KMS-11 (cell line): ENCODE measurements at regions not wholly inside any gene's neighbourhood (a gene's known extent, or its start where the extent isn't known, plus 50 kb on each side); places are given as distances from the start of the nearest gene placed in this dataset.

Experiments used
- H2AFZ ChIP-seq: fragments of 200-600 bp; sonication (generic); 2 replicates; pipeline ENCODE4 v1.6.1; 2016; ENCODE audit warnings: antibody characterized with exemption, mixed run types, low read depth
- H3K27ac ChIP-seq: fragments of 200-600 bp; sonication (generic); 2 replicates; pipeline ENCODE4 v1.6.1; 2016; ENCODE audit warnings: mild to moderate bottlenecking, mixed run types
- H3K27me3 ChIP-seq: fragments of 200-600 bp; sonication (generic); 2 replicates; pipeline ENCODE4 v1.6.1; 2017; ENCODE audit warnings: mild to moderate bottlenecking, low read depth, mixed run types, moderate library complexity; ENCODE audit not compliant: insufficient read depth
- H3K36me3 ChIP-seq: fragments of 200-600 bp; sonication (generic); 2 replicates; pipeline ENCODE4 v1.6.1; 2017; ENCODE audit warnings: mild to moderate bottlenecking, mixed run types; ENCODE audit not compliant: insufficient read depth
- H3K4me1 ChIP-seq: fragments of 200-600 bp; sonication (generic); 2 replicates; pipeline ENCODE4 v1.6.1; 2016; ENCODE audit warnings: mild to moderate bottlenecking, low read depth, mixed run types; ENCODE audit not compliant: poor library complexity, severe bottlenecking
- H3K4me2 ChIP-seq: fragments of 200-600 bp; sonication (generic); 2 replicates; pipeline ENCODE4 v1.7.0; 2016; ENCODE audit warnings: mild to moderate bottlenecking, mixed run types
- H3K4me3 ChIP-seq: fragments of 200-600 bp; sonication (generic); IDR thresholded peaks from 2 replicates; pipeline ENCODE4 v1.6.1; 2017; ENCODE audit warnings: low read depth, low read length, mixed read lengths; ENCODE audit not compliant: insufficient read depth
- H3K79me2 ChIP-seq: fragments of 200-600 bp; sonication (generic); 2 replicates; pipeline ENCODE4 v1.6.1; 2016; ENCODE audit warnings: low read depth, mixed run types; ENCODE audit not compliant: insufficient read depth
- H3K9ac ChIP-seq: fragments of 200-600 bp; sonication (generic); 2 replicates; pipeline ENCODE4 v1.6.1; 2016; ENCODE audit warnings: mild to moderate bottlenecking, mixed run types
- H4K20me1 ChIP-seq: fragments of 200-600 bp; sonication (generic); 2 replicates; pipeline ENCODE4 v1.6.1; 2016; ENCODE audit warnings: mild to moderate bottlenecking, mixed run types; ENCODE audit not compliant: insufficient read depth
- CTCF ChIP-seq: fragments of 200-600 bp; sonication (generic); conservative IDR thresholded peaks from 2 replicates; pipeline ENCODE4 v1.6.1; 2017; ENCODE audit warnings: low read depth, mild to moderate bottlenecking, antibody characterized with exemption, low read length, moderate library complexity, mixed read lengths

DNA sequence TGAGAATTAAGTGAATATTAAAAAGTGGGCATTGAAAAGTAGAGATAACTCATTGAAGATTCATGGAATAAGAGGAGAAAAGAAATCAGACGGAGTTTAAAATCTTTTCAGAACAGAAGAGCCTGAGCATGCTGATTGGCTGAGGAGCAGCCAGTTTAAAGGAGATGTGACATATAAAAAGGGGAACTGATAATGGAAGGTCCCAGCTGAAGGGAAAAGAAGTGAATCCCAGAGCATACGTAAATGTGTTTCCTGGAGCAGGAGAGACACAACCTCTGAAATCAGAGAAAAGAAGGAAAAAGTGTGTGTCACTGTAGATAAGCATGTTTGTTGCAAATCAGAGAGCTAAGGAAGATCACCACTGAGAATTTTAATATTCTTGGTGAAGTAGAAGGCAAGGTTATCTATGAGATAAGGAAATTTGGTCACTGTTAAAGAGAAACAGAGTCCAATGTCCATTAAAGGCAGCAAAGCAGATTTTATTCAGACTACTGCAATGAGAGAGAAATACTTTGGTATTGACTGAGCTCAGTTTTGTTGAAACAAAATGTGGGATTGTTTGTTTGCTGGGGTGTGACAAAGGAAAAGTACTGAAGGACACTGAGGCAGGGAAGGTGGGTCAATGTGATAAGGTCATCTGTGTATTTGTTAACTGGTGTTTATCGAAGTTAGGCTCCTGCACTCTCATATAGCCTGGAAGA is 84.6 kb upstream of the WDR72 start:
- H3K27ac ChIP-seq, result no peak overlapping the region

GRCh38 chr15:53843166-53843565 is 83.7 kb upstream of the WDR72 start:
- H3K4me1 ChIP-seq, result peaks cover 9% of the 10 kb centered on the region
- TF ChIP-seq CTCF, result no peak
- H3K79me2 ChIP-seq, result no peaks in the 10 kb centered on the region
- H3K27ac ChIP-seq, result no peak overlapping the region
- no peaks in the 10 kb centered on the region for H4K20me1 ChIP-seq
- no peaks in the 10 kb centered on the region for H3K36me3 ChIP-seq
- H2AFZ ChIP-seq, result no peak overlapping the region
- H3K4me2 ChIP-seq, result no peak overlapping the region
- H3K9ac ChIP-seq, result no peak overlapping the region
- H3K4me3 ChIP-seq, result no peak overlapping the region
- H3K27me3 ChIP-seq, result no peaks in the 10 kb centered on the region

More for the DNA sequence above, 84.6 kb upstream of the WDR72 start:
- Histone ChIP-seq H3K4me2 (no peak overlapping the region), H3K79me2 (no peaks in the 10 kb centered on the region), H2AFZ (no peak overlapping the region), H3K27me3 (no peaks in the 10 kb centered on the region), H3K4me1 (peaks cover under 1% of the 10 kb centered on the region), H3K4me3 (no peak overlapping the region), H3K36me3 (no peaks in the 10 kb centered on the region), H4K20me1 (no peaks in the 10 kb centered on the region), H3K9ac (no peak overlapping the region)
- no peak for TF ChIP-seq CTCF

GRCh38 chr15:53841651-53842050 is 82.2 kb upstream of the WDR72 start:
- H3K4me2 ChIP-seq, result no peak overlapping the region
- TF ChIP-seq CTCF, result no peak

DNA sequence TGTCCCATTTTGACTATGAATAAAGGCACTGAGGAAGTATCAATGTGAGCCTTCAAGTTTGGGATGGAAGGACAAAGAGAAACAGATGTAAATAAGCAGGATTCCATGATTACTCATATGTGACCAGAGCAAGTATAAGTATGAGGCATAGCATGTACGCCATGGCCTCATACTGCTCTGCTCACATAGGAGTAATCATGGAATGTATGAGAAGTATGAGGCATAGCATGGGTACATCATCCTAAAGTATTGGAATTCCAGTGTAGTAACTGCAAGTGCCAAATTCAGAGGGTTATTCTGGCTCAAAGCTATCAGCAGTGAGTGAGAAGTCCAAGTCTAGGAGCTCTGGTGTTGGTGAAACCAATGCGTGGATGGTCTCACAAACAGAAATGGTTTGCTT is 81.2 kb upstream of the WDR72 start:
- Histone ChIP-seq H4K20me1 (no peaks in the 10 kb centered on the region), H3K36me3 (no peaks in the 10 kb centered on the region), H3K27me3 (no peaks in the 10 kb centered on the region), H3K27ac (no peak overlapping the region), H3K9ac (no peak overlapping the region), H3K4me2 (no peak overlapping the region), H2AFZ (no peak overlapping the region), H3K79me2 (no peaks in the 10 kb centered on the region), H3K4me3 (no peak overlapping the region), H3K4me1 (peaks cover 33% of the 10 kb centered on the region)
- no peak for TF ChIP-seq CTCF

More at GRCh38 chr15:53841651-53842050, 82.2 kb upstream of the WDR72 start:
- Histone ChIP-seq H3K9ac (no peak overlapping the region), H3K27ac (no peak overlapping the region), H3K27me3 (no peaks in the 10 kb centered on the region), H3K4me3 (no peak overlapping the region), H4K20me1 (no peaks in the 10 kb centered on the region), H3K4me1 (peaks cover 25% of the 10 kb centered on the region), H3K79me2 (no peaks in the 10 kb centered on the region), H2AFZ (no peak overlapping the region), H3K36me3 (no peaks in the 10 kb centered on the region)
